Transverse colon (tissue), 4 donors: ENCODE measurements at regions not wholly inside any gene's neighbourhood (a gene's known extent, or its start where the extent isn't known, plus 50 kb on each side); places are given as distances from the start of the nearest gene placed in this dataset.

ENCODE experiments used
- DNase-seq: peaks from one replicate; pipeline ENCODE4 v3.0.0-alpha.2; 2019
- H3K27ac ChIP-seq, 4 donors: fragments of 200-600 bp; sonication (generic); 2 replicates each; pipeline ENCODE4 v1.5.1; 2016 to 2018; ENCODE audit warnings: inconsistent platforms in 4 of 4
- H3K27me3 ChIP-seq: fragments of 200-600 bp; sonication (generic); 2 replicates; pipeline ENCODE4 v1.5.1; 2017; ENCODE audit warnings: inconsistent platforms
- H3K36me3 ChIP-seq, 4 donors: fragments of 200-600 bp; sonication (generic); 2 replicates each; pipeline ENCODE4 v1.5.1; 2017 to 2019; ENCODE audit warnings: inconsistent platforms in 4 of 4
- H3K4me1 ChIP-seq, 4 donors: fragments of 200-600 bp; sonication (generic); 2 replicates each; pipeline ENCODE4 v1.5.1; 2017 to 2020; ENCODE audit warnings: inconsistent platforms in 4 of 4
- H3K4me3 ChIP-seq, 4 donors: fragments of 200-600 bp; sonication (generic); 1 replicate in 1 of 4; 2 replicates in 3 of 4; pipeline versions ENCODE4 v1.5.1 to v1.6.1; 2017 to 2019; ENCODE audit warnings: inconsistent platforms in 4 of 4
- H3K9me3 ChIP-seq, 2 donors: fragments of 200-600 bp; sonication (generic); 2 replicates each; pipeline ENCODE4 v1.5.1; 2017 to 2019; ENCODE audit warnings: inconsistent platforms in 2 of 2
- CTCF ChIP-seq, 5 experiments: fragments of 200-600 bp in 3 of 5; fragments of 450-650 bp in 2 of 5; sonication (generic) in 3 of 5; IDR thresholded peaks; 1 replicate in 2 of 5; 2 replicates in 3 of 5; pipeline ENCODE4 v1.5.1; 2016 to 2017; ENCODE audit warnings: antibody characterized with exemption in 5 of 5, inconsistent platforms in 3 of 5, mild to moderate bottlenecking in 2 of 5, moderate library complexity in 1 of 5
- EP300 ChIP-seq: sonication (generic); formaldehyde crosslinking; IDR thresholded peaks from one replicate; pipeline ENCODE4 v1.6.1; 2017; ENCODE audit warnings: antibody characterized with exemption, low read depth
- POLR2A ChIP-seq: fragments of 450-650 bp; IDR thresholded peaks from one replicate; pipeline ENCODE4 v1.6.1; 2016; ENCODE audit warnings: antibody characterized with exemption, mild to moderate bottlenecking, moderate library complexity
- POLR2AphosphoS5 ChIP-seq, 3 donors: sonication (generic); formaldehyde crosslinking; IDR thresholded peaks; one replicate each; pipeline ENCODE4 v1.6.1; 2016; ENCODE audit warnings: antibody characterized with exemption in 3 of 3
- WGBS, 2 donors: methylation state at CpG; one replicate each; pipeline ENCODE4 v1.1.5; 2018; ENCODE audit warnings: low coverage in 1 of 2; 5-methylcytosine and 5-hydroxymethylcytosine counted together
- in situ Hi-C, 4 donors: fragments of 200-750 bp; cut with MboI; loops; one replicate each; pipeline versions ENCODE4 v1.15.0 to v1.15.1; 2017; ENCODE audit warnings: low sequenced_read_pairs in 3 of 4, low pct_ligation_motif_present in 1 of 4, low pct_unique_long_range_greater_than_20kb in 1 of 4
- intact Hi-C: fragments of 100-400 bp; cut with DNase I; formaldehyde crosslinking; loops from one replicate; pipeline ENCODE4 v1.15.1; 2023; ENCODE audit warnings: low total_unique reads
- small RNA-seq, 4 donors: library from RNA; depleted of rRNA; stranded (forward); fragments of <200 nt; gene quantifications; one replicate each; pipeline ENCODE3, GENCODE V24; 2016

- H3K27ac ChIP-seq, result no peak overlapping the region
- H3K27me3 ChIP-seq, result no peaks in the 10 kb centered on the region
- intact Hi-C loops (no loop called here), in situ Hi-C loops (no loop called here)
- 72 to 78% methylated on average over 5 of the region's 5 CpGs for WGBS, 2 donors
- no peak for DNase-seq
- TF ChIP-seq POLR2A, result no peak
- no peak for TF ChIP-seq CTCF (IDR thresholded peaks at IDR 0.05)
- no peak for TF ChIP-seq EP300
- no peak for TF ChIP-seq POLR2AphosphoS5 (IDR thresholded peaks at IDR 0.05)
- H3K9me3 ChIP-seq, result no peaks in the 10 kb centered on the region
- no peaks in the 10 kb centered on the region for H3K36me3 ChIP-seq
- H3K4me3 ChIP-seq, result no peak overlapping the region
- H3K4me1 ChIP-seq, result no peaks in the 10 kb centered on the region
These were observed 67.7 kb upstream of the ST8SIA4 start for GRCh38 chr5:100970646-100971255.

DNA sequence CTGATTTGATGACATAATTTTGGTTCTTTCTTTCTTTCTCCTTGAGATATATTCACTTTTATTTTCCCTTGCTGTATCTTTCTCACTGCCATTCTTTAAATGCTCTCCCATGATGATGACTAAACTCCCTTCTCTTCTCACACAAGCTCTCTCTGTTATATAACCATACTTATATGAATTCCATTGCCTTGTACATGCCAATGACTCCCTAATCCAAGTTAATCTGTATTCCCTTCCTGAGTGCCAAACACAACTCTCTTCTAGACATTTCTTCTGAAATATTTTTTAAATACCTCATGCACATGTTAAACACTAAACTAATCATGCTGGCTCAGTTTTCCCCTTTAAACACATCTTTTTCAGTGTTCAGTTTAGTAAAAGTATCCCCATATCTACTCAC lies 62.2 kb upstream of the ST8SIA4 start:
- no peak for TF ChIP-seq EP300
- TF ChIP-seq POLR2AphosphoS5 (IDR thresholded peaks at IDR 0.05), result no peak
- no peak for TF ChIP-seq CTCF (IDR thresholded peaks at IDR 0.05)
- no peak for TF ChIP-seq POLR2A
- no peaks in the 10 kb centered on the region for H3K9me3 ChIP-seq

More for the DNA sequence above, 62.2 kb upstream of the ST8SIA4 start:
- Histone ChIP-seq H3K27me3 (no peaks in the 10 kb centered on the region), H3K27ac (no peak overlapping the region), H3K4me1 (no peaks in the 10 kb centered on the region), H3K4me3 (no peak overlapping the region), H3K36me3 (no peaks in the 10 kb centered on the region)
- intact Hi-C loops (no loop called here), in situ Hi-C loops (no loop called here)
- DNase-seq, result no peak

Small RNA genes in the stretch of these regions (small RNA-seq; reads per million reads assigned to genes)
- gene RN7SL802P (0 reads per million in 4 donors), gene RNA5SP188 (0 to 0.18 (median 0) reads per million in 4 donors)
